Activated CD8-positive, alpha-beta memory T cell treated with anti-CD3 and anti-CD28 coated beads, Interleukin-2, amount 50 U/mL, for 24 hours (primary cell): ENCODE measurements at regions not wholly inside any gene's neighbourhood (a gene's known extent, or its start where the extent isn't known, plus 50 kb on each side); places are given as distances from the start of the nearest gene placed in this dataset.

ENCODE experiments used
- DNase-seq: peaks from one replicate; pipeline ENCODE4 v3.0.0-alpha.2; 2020; ENCODE audit errors: extremely low read depth

DNA sequence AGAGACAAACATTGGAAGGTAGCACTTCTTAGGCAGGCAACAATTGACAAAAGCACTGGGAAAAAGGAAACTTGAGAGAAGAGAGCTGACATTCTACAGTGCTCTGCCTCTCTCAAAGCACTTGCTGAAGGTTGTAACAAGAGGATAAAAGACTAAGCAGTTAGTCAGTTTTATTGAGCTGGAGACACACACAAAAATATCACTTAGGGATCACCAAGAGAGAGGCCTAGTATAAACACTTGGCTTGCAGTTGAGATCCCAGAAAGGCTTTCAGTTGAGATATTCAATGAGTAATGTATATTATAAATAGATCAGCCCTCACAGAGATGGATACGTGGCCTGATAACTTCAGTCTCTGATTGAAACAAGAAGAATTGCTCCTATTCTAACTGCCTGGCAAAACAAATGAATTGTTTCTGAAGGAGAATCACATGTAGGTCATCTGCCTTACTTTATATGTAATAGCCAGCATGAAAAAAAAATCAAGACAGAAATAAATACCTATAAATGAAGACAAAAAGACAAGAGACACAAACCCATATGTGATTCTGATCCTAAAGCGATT is 747.2 kb upstream of the MAN1A1 start:
- no peak for DNase-seq

DNA sequence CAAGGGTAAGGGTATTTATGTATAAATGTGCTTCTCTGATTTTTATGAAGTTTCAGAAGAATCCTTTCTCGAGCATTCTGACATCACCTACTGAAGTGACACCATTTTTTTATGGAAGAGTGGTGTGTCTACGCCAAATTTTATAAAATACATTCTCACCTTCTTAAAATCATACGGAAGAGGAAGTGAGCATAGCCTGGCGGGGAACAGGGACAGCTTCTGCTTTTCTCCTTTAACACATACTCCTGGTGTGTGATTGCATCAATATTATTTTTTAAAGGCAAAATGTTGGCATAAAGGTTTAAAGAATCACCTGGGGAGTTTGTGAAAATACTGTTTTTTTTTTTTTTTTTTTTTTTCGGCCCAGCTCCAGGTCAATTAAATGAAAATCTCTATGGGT is 733.6 kb upstream of the MAN1A1 start:
- DNase-seq: no peak

DNA sequence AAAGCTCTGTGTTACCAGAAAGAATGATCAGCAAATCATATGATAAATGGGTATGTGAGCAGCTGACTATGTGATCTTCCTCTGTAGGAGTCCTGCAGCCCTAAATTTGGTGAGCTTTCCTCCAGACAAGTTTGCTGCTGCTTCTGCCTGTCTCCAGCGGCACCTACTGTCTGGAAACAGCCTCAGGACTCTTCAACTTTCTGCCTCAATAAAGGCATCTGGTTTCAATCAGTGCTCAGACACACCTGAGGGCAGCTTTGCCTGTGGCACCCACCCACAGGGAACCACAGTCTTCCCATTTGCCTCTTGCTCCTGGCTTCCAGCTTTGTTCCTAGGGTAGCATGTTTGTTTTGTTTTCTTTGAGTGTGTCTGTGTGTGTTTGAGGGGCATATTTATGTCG is 727.9 kb upstream of the MAN1A1 start:
- no peak for DNase-seq

DNA sequence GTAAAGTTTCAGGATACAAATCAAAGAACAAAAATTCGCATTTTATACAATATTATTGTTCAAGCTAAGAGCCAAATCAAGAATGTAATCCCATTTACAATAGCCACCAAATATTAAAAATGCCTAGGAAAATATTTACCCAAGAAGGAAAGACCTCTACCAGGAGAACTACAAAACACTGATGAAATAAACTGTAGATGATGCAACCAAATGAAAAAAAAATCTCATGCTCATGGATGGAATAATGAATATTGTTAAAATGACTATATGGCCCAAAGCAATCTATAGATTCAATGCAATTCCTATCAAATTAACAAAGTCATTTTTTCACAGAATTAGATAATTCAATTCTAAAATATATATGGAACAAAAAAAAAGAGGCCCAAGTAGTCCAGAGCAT is 708.8 kb upstream of the MAN1A1 start:
- no peak for DNase-seq

DNA sequence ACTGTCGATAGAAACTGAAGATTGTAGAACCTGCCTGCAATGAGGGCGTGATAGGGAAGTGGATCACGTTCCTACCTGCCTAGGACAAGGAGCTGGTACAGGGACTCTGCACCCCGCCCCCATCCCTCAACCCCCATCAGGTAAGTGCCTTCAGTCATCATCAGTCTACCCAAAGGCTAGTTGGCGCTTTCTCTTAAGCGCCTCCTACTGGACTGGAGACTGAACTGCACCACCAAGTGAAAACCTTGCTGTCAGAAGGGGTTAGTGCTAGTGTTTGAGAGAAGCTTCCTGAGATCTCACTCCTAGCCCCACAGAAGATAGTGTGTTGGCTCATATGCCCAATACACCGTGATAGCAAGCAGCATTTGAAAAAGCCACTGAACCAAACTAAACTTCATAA is 706.5 kb upstream of the MAN1A1 start:
- no peak for DNase-seq

DNA sequence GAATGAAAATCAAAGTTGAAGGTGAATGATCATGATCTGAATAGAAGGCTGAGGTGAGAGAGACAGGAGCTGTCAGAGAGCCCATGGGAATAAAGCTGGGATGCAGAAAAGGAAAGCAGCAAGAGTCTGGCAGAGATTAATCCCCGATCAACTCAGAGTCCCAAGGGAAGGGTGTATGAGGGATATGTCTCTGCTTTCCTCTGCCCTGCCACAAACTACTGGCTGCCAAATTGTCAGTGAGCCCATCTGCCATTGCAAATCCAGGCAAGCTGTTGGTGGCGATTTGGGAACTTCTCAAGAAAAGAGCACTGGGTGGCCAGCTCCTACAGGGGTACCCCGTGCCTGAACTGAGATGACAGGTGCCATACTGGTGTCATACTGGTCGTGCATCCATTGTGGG is 705.5 kb upstream of the MAN1A1 start:
- DNase-seq: no peak

DNA sequence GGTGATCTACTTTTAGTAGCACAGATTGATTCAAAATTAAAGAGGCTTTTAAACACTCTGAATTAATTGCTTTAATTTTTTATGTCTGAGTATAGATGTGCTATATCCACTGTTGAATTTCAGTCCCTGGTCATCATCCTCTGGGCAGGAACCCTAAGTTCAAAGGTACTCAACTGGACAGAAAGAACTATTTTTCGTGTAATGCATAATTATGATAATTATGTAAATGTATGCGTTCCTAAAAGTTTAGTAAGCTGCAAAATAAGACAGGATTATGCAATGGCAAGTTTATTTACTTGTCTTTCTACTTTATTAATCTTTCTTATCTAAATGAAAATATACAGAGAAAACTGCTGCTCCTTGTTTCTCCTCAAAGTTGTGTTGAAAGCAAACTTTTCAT is 690.1 kb upstream of the MAN1A1 start:
- DNase-seq: no peak

DNA sequence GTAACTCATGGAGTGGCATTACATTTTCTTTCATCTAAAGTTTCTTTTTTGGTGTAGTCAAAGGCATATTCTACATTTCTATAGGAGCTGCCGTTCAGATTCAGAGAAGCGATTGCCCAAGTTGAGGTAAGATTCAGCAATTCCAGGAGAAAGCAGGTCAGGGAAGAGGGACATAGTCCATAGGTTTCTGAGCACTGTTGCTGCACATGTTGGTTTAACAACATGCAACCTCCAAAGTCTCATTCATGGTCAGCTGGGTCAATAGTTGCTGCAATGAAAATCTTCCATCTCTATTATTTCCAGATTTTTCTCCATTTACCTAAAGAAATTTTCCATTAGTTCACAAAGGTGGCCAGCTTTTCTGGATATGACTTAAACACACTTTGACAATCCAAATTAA is 682.3 kb upstream of the MAN1A1 start:
- DNase-seq: no peak

DNA sequence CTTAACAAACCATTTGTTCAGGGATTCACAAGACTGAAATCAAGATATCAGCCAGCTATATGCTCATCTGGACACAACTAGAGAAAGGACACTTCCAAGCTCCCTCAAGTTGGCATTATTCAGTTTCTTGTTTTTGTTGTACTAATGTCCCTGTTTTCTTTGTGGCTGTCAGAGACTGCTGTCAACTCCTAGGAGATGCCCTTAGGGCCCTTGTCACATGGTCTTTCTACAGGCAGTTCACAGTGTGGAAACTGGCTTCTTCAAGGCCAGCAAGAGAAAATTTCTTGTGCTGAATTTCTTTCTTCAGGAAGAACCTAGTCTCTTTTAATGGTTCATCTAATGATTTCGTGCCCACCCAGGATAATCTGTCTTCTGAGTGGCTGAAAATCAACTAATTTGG is 677.2 kb upstream of the MAN1A1 start:
- no peak for DNase-seq

DNA sequence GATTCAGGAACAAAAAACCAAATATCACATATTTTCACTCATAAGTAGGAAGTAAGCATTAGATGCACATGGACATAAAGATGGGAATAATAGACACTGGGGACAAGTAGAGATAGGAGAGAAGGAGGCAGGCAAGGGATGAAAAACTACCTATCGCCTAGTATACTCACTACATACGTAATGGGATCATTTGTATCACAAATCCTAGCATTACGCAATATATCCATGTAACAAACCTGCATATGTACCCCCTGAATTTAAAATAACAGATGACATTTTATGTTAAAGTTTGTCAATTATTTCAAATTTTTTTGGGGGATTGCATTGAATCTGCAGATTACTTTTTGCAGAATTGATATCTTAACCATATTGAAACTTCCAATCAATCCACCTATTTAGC is 660.5 kb upstream of the MAN1A1 start:
- DNase-seq: no peak

DNA sequence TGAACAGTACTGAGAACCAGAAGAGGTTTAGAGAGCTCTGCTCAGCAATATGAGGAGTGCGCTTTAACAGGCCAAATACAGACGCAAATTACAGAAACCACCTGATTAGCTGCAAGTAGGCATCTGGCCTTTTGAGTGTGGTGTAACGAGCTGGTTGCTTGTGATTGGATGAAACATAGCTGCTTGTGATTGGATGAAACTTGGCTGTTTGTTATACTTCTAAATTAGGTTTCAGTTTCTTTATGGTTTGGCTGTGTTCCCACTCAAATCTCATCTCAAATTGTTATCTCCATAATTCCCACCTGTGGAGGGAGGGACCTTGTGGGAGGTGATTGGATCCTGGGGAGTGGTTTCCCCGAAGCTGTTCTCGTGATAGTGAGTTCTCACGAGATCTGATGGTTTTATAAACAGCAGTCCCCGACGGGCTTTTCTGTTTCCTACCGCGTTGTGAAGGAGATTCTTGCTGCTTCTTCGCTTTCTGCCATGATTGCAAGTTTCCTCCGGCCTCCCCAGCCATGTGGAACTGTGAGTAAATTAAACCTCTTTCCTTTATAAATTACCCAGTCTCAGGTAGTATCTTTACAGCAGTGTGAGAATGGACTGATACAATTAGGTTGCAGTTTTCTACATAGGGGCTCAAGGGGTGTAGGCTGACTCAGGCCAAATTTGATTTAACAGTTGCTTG is 655.9 kb upstream of the MAN1A1 start:
- no peak for DNase-seq

DNA sequence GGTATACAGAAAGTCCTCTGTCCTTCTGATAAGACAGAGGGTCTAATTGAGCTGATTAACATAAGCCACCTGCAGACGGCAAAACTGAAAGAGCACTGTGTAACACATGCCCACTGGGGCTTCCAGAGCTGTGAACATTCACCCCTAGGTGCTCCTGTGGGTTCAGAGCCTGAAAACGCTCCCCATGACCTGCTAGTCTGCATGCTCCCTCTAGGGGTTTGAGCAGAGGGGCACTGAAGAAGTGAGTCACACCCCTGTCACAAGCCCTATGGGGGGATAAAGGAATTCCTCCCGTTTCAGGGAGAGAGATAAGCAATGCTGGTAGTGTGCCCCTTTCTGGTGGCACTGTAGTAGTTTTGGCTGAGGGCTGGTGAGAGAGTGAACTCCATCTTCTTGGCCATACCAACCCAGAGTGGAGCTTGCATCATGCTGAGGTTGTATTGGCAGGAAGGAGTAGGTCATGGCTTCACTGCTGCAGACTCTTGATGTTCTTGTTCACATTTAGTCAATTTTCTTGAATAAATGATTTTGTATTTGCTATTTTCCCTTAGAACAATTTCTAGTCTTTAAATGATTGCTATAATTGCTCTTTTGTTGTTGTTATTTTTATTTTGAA is 637.5 kb upstream of the MAN1A1 start:
- no peak for DNase-seq

DNA sequence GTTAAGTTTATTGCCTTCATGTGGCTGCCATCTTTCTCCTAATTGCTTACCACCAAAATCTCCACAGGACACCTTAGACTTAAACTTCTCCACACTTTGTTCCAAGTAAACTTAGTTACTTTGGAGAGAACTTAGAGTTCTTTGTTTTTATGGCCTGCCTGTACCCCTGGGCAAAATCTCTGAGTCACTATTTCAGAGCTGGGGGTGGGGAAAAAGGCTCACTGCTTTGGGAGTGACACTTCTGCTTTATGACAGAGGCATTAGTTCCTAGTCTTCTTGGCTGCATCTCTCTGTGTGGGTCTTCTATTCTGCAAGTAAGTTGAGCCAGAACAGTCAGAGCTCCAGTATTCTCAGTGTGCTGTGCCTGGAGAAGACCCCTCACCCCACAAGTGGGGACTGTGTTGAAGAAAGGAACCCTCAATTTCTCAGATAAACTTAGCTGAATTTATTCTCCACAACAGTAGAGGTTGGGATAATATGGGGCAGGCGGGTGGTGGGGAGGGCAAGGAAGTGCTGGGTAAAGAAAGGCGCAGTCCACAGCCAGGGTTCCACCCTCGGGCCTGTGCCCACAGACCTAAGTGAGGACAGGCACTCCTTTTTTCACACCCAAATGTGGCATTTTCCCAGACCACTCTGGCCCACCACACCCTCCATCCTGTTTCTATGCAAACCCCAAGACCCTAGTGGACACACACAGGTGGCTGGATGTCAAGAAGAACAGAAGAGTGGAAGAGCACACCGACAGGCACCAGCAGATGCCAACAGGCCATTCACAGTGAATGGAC is 636.6 kb upstream of the MAN1A1 start:
- no peak for DNase-seq

DNA sequence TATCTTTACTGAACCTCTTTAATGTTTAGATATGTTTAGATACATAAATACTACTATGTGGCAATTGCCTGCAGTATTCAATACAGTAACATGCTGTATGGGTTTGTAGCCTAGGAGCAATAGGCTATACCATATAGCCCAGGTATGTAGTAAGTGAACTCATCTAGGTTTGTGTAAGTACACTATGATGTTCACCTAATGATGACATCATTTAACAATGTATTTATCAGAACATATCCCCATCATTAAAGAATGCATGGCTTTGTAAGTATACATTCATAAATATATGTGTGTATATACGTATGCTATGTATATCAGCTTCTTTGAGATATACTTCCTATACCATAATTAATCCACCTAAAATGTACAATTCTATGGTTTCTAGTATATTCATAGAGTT is 631.2 kb upstream of the MAN1A1 start:
- DNase-seq: no peak

DNA sequence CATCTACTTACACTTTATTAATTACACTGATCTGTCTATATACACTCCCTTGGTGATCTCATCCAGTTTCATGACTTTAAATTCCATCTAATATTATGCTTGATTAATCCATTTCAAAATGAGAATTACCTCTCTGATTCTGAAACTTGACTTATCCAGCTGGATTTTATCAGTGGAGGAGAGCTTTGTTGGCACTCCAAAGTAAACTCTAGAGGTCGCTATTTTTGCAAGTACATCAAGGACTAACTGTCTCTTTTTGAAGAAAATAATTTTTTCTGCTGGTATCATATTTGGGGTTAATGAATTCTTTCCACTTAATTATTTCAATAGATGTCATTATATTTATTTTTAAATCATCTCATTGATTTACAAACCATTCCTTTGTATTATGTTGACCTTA is 630.3 kb upstream of the MAN1A1 start:
- DNase-seq: no peak

DNA sequence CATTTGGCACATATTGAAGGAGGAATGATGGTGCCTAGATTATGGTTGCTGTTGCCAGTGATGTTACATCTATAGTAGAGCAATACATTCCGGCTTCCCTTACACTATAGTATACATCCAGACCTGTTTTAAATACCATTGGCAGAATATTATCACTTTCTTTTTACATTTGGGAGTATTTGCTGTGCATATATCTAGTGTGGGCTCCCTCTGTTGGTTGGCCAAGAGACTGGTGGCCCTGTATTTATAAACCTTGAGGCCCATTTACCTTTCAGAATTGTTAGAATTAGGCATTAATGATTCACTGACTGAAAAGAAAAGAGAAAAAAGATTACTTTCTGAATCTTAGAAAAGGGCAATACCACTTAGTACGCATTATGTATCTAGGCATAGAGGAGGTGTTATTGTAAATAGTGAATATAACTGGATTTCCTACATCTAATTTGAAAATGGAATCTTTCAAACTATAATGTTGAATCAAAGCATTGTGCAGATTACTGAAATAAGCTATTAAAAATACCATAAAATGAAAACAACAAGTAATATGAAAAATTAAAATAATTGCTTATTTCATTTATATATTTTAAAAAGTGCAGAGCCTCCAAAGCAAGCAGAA is 628.8 kb upstream of the MAN1A1 start:
- DNase-seq: no peak

DNA sequence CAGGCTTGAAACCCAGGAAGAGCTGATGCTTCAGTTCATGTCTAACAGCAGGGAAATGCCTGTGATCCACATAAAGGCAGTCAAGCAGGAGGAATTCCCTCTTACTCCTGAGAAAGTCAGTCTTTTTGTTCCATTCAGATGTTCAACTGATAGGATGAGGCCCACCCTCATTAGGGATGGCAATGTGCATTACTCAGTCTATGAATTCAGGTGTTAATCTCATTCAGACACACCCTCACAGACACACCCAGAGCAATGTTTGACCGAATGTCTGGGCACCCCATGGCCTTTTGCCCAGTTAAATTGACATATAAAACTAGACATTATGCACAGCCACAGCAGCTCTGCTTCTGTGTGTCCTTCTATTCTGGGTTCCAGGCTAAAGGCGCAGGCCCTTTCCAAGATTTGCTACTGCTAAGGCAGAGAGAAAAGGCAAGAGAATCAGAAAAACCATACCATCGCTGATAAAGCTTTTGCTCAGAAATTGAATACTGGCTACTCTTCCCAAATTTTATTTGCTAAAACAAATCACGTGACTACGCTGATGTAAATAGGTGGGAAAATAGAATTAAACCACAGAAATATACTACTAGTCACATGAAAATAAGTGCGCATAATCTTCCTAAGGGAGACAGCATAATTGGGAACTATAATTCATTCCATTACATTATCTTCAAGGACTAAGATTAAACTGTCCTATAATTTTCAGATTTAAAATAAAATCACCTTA is 625.0 kb upstream of the MAN1A1 start:
- DNase-seq: no peak

DNA sequence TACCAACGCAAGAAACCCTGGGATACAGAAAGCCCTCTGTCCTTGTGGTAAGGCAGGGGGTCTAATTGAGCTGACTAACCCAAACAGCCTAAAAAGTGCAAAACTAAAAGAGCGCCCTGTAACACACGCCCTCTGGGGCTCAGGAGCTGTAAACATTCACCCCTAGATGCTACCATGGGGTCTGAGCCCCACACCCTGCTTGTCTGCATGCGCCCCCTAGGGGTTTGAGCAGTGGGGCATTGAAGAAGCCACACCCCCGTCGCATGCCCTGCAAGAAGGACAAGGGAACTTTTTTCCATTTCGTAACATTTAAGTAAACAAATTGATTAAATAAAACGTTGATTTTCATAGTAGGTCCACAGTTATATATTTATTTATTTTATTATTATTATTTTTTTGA is 616.9 kb upstream of the MAN1A1 start:
- DNase-seq: no peak

DNA sequence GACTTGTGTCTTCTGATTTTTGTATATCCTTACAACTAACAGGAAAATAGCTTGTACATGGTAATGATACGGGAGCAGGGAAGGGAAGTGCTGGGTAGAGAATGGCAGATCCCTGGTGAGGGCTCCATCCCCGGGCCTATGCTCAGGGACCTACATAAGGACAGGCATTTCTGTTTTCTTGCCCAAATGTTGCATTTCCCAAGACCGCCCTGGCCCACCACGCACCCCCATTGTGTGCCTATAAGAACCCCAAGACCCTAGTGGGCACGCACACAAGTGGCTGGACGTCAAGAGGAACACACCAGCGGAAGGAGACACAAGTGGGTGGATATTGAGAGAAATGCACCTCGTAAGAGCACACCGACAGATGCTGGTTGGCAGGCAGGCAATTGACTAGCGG is 616.3 kb upstream of the MAN1A1 start:
- DNase-seq: no peak

DNA sequence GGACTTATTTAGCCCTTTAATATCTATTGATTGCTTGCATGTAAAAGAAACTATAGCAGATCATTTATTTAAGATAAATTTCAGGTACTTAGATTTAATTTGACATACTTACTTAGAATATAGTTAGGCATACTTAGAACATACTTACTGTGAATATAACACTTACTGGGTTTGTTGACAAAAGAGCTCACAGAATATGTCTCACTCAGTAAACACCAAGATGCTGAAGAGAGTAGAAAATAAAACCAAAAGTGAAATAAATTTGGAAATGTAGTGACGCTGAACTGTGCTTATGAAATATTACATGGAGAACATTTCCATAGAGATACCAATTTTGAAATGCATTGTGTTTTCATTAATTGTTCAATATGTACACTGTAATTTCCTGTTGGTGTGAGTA is 615.4 kb upstream of the MAN1A1 start:
- no peak for DNase-seq

DNA sequence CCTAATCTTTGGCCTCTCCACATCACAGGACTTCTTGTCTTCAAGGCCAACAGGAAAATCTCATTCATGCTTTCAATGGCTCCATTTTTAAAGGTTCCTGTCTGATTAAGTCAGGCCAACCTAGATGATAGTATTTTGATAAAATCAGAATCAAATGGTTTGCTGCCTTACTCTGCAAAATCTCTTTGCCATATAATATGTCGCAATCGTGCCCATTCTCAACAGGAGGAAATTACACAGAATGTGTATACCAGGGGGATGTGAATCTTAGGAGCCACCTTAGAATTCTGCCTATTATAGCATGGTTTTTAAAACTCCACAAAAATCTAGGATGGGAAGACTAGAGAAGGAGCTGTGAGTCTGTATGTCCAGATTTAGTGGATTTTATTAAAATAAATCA is 612.9 kb upstream of the MAN1A1 start:
- DNase-seq: no peak

DNA sequence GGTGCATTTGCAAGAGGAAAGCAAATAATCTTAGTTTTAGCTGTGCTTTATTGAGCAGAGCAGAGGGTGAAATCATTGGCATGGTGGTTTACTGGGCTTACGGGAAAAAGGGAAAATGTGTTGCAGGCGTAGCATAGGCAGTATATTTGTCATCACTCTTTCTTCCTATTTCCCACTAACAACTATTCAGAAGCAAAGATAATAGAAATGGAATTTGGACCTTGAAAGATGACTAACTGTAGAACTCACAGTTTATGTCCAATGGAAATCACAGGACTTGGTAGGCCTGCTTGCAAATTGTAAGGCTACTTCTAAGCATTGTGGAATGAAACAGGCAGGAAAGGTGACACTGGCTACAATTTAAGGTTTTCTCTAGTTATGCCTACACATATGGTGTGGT is 611.9 kb upstream of the MAN1A1 start:
- DNase-seq: no peak
